Vagina (tissue), 2 donors: ENCODE measurements at regions not wholly inside any gene's neighbourhood (a gene's known extent, or its start where the extent isn't known, plus 50 kb on each side); places are given as distances from the start of the nearest gene placed in this dataset.

ENCODE experiments used
- DNase-seq, 2 donors: peaks; one replicate each; pipeline ENCODE4 v3.0.0-alpha.2; 2017; ENCODE audit errors: extremely low spot score in 2 of 2
- H3K27ac ChIP-seq: fragments of 200-600 bp; sonication (generic); one replicate; pipeline ENCODE4 v1.5.1; 2019
- H3K27me3 ChIP-seq: fragments of 200-600 bp; sonication (generic); one replicate; pipeline ENCODE4 v1.5.1; 2019
- H3K36me3 ChIP-seq, 2 donors: fragments of 200-600 bp; sonication (generic); one replicate each; pipeline ENCODE4 v1.5.1; 2017 to 2019
- H3K4me1 ChIP-seq: fragments of 200-600 bp; sonication (generic); one replicate; pipeline ENCODE4 v1.5.1; 2019
- H3K4me3 ChIP-seq, 2 donors: fragments of 200-600 bp; sonication (generic); 1 replicate in 1 of 2; 2 replicates in 1 of 2; pipeline ENCODE4 v1.5.1; 2016 to 2019
- H3K9me3 ChIP-seq: fragments of 200-600 bp; sonication (generic); one replicate; pipeline ENCODE4 v1.5.1; 2019
- POLR2A ChIP-seq, 2 donors: fragments of 450-650 bp; IDR thresholded peaks; one replicate each; pipeline ENCODE4 v1.6.1; 2017; ENCODE audit warnings: antibody characterized with exemption in 2 of 2, mild to moderate bottlenecking in 2 of 2, moderate library complexity in 2 of 2
- POLR2AphosphoS5 ChIP-seq, 2 donors: sonication (generic); formaldehyde crosslinking; IDR thresholded peaks; one replicate each; pipeline ENCODE4 v1.9.0; 2017; ENCODE audit warnings: antibody characterized with exemption in 2 of 2, mild to moderate bottlenecking in 2 of 2, low read depth in 1 of 2; ENCODE audit not compliant: insufficient read depth in 1 of 2
- intact Hi-C: fragments of 100-400 bp; cut with DNase I; formaldehyde crosslinking; loops from one replicate; pipeline ENCODE4 v1.15.1; 2023
- TF ChIP-seq, protein P1 (sequence below), 3 experiments: fragments of 450-650 bp in 2 of 3; fragments of 200-600 bp in 1 of 3; sonication (generic) in 1 of 3; IDR thresholded peaks; one replicate each; pipeline ENCODE4 v1.5.1; 2017 to 2019; ENCODE audit warnings: antibody characterized with exemption in 3 of 3, mild to moderate bottlenecking in 2 of 3, moderate library complexity in 2 of 3

DNA sequence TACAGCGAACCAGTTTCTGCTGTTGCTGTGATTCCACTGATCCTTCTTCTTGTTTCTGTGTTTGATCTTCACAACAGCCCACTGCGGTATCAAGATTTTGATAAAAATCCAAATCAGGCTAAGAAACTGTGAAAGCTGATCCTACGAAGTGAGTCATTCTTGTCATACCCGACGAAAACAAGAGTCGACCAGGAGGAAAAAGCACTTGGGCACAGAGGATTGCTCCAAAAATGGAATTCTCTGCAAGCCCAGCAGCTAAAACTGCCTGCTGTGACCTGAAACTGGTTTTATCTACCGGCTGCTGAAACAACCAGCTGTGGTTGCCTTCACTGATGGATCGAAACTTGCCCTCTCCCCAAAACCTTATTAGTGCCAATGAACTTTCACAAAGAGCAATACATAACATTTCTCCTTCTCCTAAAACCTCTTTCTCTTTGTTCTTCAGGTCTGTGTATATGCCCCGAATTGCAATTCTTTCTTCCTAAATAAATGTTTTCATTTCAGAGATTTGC lies 607.0 kb upstream of the PRKX start:
- TF ChIP-seq, protein P1, sequence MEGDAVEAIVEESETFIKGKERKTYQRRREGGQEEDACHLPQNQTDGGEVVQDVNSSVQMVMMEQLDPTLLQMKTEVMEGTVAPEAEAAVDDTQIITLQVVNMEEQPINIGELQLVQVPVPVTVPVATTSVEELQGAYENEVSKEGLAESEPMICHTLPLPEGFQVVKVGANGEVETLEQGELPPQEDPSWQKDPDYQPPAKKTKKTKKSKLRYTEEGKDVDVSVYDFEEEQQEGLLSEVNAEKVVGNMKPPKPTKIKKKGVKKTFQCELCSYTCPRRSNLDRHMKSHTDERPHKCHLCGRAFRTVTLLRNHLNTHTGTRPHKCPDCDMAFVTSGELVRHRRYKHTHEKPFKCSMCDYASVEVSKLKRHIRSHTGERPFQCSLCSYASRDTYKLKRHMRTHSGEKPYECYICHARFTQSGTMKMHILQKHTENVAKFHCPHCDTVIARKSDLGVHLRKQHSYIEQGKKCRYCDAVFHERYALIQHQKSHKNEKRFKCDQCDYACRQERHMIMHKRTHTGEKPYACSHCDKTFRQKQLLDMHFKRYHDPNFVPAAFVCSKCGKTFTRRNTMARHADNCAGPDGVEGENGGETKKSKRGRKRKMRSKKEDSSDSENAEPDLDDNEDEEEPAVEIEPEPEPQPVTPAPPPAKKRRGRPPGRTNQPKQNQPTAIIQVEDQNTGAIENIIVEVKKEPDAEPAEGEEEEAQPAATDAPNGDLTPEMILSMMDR (IDR thresholded peaks at IDR 0.05) = no peak
- TF ChIP-seq POLR2AphosphoS5 (IDR thresholded peaks at IDR 0.05; ENCODE audit: insufficient read depth in 1 of 2, low read depth in 1 of 2) (no peak), POLR2A (IDR thresholded peaks at IDR 0.05) (no peak)
- no peaks in the 10 kb centered on the region for H3K27me3 ChIP-seq
- no peak for DNase-seq
- no peaks in the 10 kb centered on the region for H3K4me1 ChIP-seq
- H3K36me3 ChIP-seq = no peaks in the 10 kb centered on the region
- no peaks in the 10 kb centered on the region for H3K9me3 ChIP-seq
- intact Hi-C loops = loop anchor here (10.0 kb wide), 1 partner anchor 1566 kb away; the partner anchor contains the start of gene XG
- no peak overlapping the region for H3K4me3 ChIP-seq
- no peak overlapping the region for H3K27ac ChIP-seq

DNA sequence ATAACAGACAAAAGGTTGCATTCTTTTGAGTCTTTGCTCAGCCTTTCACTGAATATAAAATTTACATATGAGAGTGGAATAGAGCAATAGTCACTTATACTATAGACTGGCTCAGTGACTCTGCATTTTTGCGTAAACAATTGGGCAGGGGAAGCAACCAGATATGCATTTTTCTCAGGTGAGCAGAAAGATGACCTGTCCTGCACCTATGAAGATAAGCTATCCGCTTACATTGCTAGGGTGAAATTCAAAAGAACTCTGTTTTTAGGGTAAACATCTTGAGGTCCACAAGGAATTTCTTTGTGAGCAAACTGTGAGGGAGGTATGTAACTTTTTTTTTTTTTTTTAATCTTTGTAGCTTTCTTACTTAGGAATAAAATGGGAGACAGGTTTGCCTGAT lies 602.4 kb upstream of the PRKX start:
- no peaks in the 10 kb centered on the region for H3K27me3 ChIP-seq
- intact Hi-C loops = no loop called here
- no peaks in the 10 kb centered on the region for H3K4me1 ChIP-seq
- no peak overlapping the region for H3K27ac ChIP-seq
- no peak for TF ChIP-seq POLR2A (IDR thresholded peaks at IDR 0.05)
- TF ChIP-seq, protein P1 (IDR thresholded peaks at IDR 0.05) = no peak
- TF ChIP-seq POLR2AphosphoS5 (IDR thresholded peaks at IDR 0.05; ENCODE audit: insufficient read depth in 1 of 2, low read depth in 1 of 2) = no peak
- no peaks in the 10 kb centered on the region for H3K9me3 ChIP-seq
- no peak for DNase-seq
- H3K36me3 ChIP-seq = no peaks in the 10 kb centered on the region
- H3K4me3 ChIP-seq = no peak overlapping the region

DNA sequence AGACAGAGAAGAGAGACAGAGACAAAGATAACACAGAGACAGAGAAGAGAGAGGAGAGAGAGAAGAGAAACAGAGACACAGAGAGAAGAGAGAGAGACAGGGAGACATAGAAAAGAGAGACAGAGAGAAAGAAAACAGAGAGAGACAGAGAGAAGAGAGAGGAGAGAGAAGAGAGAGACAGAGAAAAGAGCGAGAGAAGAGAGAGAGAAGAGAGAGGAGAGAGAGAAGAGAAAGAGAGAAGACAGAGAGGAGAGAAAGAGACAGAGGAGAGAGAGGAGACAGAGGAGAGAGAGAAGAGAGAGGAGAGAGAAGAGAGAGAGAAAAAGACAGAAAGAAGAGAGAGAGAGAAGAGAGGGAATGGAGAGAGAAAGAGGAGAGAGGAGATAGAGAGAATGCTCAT lies 601.1 kb upstream of the PRKX start:
- H3K4me1 ChIP-seq = no peaks in the 10 kb centered on the region
- no peak for DNase-seq
- no peaks in the 10 kb centered on the region for H3K27me3 ChIP-seq
- intact Hi-C loops = no loop called here
- no peaks in the 10 kb centered on the region for H3K36me3 ChIP-seq
- no peak overlapping the region for H3K27ac ChIP-seq
- TF ChIP-seq, protein P1 (IDR thresholded peaks at IDR 0.05) = no peak
- TF ChIP-seq POLR2AphosphoS5 (IDR thresholded peaks at IDR 0.05; ENCODE audit: insufficient read depth in 1 of 2, low read depth in 1 of 2) (no peak), POLR2A (IDR thresholded peaks at IDR 0.05) (no peak)
- H3K4me3 ChIP-seq = no peak overlapping the region
- no peaks in the 10 kb centered on the region for H3K9me3 ChIP-seq

DNA sequence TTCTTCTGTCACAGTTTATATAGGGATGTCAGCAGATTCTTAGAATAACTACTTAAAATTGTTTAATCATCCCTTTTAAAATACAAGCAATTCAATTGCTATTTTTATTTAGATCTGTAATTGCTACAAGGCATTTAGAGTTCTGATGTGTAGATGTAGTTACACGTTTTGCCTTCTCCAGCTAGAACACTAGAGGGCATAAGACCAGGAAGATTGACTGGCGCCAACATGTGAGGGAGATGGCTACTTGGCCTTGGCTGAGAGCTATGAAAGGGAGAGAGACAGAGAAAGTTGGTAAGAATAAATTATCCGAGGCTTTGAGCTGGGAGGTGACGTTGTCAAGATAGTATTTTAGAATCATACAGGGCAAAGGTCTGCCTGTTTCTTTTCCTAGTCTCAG lies 563.7 kb upstream of the PRKX start:
- intact Hi-C loops = no loop called here
- DNase-seq = no peak
- no peaks in the 10 kb centered on the region for H3K4me1 ChIP-seq
- H3K27ac ChIP-seq = no peak overlapping the region
- no peaks in the 10 kb centered on the region for H3K9me3 ChIP-seq
- H3K36me3 ChIP-seq = no peaks in the 10 kb centered on the region
- H3K4me3 ChIP-seq = no peak overlapping the region
- TF ChIP-seq POLR2A (IDR thresholded peaks at IDR 0.05) (no peak), POLR2AphosphoS5 (IDR thresholded peaks at IDR 0.05; ENCODE audit: insufficient read depth in 1 of 2, low read depth in 1 of 2) (no peak)
- H3K27me3 ChIP-seq = no peaks in the 10 kb centered on the region

DNA sequence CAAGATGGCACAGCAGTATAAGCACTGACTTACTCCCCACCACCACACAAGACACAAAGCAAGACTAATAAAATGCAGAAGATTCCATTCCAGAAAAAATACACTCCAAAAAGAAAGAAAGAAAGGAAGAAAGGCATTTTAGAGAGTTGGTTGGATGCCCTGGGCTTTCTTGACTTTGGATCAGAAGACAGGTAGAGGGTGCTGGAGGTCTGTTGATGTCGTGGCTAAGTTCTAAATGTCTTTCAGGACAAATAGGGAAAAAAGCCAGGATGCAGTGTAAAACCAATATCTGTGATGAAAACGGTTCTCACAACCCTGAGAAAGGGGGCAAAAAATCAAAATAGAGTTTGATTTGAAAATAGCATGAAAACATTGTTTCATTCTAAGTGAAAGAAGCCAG lies 555.2 kb upstream of the PRKX start:
- Histone ChIP-seq H3K27me3 (no peaks in the 10 kb centered on the region), H3K4me1 (no peaks in the 10 kb centered on the region), H3K4me3 (no peak overlapping the region), H3K27ac (no peak overlapping the region), H3K36me3 (no peaks in the 10 kb centered on the region), H3K9me3 (no peaks in the 10 kb centered on the region)
- no peak for TF ChIP-seq POLR2A (IDR thresholded peaks at IDR 0.05)
- TF ChIP-seq, protein P1 (IDR thresholded peaks at IDR 0.05) = no peak
- TF ChIP-seq POLR2AphosphoS5 (IDR thresholded peaks at IDR 0.05; ENCODE audit: insufficient read depth in 1 of 2, low read depth in 1 of 2) = no peak
- DNase-seq = no peak
- intact Hi-C loops = no loop called here
